NCI-H2196 (cell line): ENCODE measurements at regions not wholly inside any gene's neighbourhood (a gene's known extent, or its start where the extent isn't known, plus 50 kb on each side); places are given as distances from the start of the nearest gene placed in this dataset.

Source experiments
- DNase-seq: peaks from one replicate; lab custom pipeline; 2025; ENCODE audit not compliant: unreplicated experiment; lab: John Stamatoyannopoulos, UW

DNA sequence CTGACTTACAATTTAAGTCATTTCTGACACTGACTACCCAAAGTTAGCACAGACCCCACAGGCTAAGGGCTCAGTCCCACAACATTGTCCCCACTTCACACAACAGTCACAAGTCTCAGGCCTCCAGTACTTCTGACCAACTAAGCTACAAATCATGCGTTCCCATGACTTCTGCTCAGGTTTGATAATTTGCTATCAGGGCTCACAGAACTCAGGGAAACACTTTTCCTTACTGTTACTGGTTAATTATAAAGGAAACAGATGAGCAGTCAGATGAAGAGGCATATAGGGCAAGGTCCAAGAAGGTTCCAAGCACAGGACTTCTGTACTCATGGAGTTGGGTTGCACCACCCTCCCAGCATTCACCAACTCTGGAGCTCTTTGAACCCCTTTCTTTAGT lies 151.2 kb upstream of the TNR start:
- DNase-seq, result no peak

DNA sequence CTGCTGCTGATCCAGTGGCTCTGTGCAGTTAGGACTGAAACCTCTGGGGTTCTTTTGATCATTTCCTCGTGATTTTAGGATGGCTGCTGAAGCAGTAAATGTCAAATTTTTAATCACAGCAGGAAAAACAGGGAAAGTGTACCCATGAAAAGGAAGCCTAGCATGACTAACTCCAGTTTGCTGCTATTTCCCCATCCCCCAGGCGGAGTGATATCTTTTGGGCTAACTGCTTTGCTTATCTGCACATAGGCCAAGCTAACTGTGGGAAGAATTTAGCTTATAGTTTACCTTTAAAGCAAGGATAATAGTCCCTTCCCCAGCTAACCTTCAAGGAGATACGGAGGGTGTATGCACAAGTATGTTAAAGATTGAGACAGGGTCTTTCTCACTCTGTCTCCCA lies 149.8 kb upstream of the TNR start:
- no peak for DNase-seq

DNA sequence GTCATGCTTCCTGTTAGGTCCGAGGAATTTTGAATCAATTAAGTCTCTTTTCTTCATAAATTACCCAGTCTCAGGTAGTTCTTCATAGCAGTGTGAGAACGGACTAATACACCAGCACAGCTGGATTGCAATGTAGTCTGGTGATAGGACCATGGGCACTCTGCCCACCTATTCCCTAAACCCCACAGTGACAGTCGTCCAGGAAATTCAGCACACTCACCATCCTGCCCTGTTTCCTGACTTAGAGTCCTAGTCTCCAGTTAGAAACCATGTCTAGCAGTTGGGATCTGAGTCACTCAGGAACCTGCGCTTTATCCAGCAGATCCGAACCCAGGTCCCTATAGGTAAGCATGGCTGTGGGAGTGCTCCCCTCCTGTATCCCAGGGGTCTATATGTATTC lies 149.3 kb upstream of the TNR start:
- no peak for DNase-seq

DNA sequence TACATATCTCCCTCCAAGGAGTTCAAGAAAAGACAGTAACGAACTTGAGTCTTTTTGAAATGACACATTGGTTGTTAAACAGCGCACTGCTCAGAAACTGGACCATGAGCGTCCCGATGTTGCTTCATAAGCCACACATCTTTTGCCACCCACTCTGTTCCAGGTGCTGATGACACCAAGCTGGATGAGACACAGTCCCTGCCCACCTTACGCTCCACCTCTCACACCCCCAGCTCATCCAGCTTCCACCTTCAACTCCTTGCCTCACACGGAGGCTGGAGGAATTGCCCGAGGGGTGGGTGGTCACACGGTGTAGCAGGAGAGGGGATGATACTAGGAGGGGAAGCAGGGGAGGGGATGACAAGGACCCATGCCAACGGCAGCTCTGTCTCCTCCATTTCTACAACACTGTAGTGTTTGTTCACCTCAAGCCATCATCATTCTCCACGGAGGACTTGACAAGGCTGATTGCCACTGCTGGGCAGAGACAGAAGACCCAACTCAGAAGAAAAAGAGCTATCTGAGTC lies 148.5 kb upstream of the TNR start:
- DNase-seq, result no peak

GRCh38 chr1:175890958-175891357 lies 147.6 kb upstream of the TNR start:
- no peak for DNase-seq

- no peak for DNase-seq
Observed at GRCh38 chr1:175889848-175890247, 146.5 kb upstream of the TNR start.

- no peak for DNase-seq
Observed at GRCh38 chr1:175888996-175889395, 145.6 kb upstream of the TNR start.

GRCh38 chr1:175887981-175888428 lies 144.6 kb upstream of the TNR start:
- peak; percentile 35 for DNase-seq

GRCh38 chr1:175887521-175887920 lies 144.1 kb upstream of the TNR start:
- DNase-seq, result no peak

DNA sequence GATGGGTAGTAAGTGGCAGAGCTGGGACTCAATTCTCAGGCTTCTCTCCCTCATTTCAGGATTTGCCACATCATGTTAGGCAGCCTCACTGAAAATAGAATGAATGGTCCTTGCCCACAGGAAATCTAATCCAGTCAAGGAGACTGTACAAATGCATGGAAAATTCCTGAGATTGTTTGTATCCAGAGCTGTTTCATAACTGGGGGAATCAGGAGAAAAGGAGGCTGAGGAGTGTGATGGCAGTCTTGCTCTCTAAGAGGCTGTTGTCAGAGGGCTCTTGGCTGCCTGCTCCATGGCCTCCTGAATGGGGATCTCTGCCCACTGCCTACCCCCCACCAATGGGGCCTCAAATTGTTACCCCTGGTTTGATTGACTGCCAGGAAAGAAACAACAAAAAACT lies 141.9 kb upstream of the TNR start:
- DNase-seq, result no peak

DNA sequence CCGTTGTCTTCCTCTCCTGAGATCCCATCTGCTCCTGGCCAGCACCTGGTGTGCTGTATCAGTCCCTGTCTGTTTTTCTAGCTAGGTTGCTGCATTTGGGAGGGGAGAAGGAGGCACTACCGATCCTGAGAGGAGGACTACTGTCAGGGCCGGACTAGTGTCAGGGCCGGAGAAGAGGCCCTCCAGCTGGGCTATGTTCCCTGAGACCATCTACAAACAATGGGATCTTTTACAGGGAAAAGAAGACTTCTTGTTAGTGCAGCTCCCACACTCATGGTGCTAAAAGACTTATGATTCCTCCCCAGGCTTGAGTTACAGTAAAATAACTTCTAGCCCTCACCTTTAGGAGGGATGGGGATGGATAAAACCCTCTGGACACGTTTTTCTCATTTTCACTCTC lies 141.0 kb upstream of the TNR start:
- no peak for DNase-seq

- DNase-seq, result no peak
Observed at GRCh38 chr1:175882192-175882591, 138.8 kb upstream of the TNR start.

DNA sequence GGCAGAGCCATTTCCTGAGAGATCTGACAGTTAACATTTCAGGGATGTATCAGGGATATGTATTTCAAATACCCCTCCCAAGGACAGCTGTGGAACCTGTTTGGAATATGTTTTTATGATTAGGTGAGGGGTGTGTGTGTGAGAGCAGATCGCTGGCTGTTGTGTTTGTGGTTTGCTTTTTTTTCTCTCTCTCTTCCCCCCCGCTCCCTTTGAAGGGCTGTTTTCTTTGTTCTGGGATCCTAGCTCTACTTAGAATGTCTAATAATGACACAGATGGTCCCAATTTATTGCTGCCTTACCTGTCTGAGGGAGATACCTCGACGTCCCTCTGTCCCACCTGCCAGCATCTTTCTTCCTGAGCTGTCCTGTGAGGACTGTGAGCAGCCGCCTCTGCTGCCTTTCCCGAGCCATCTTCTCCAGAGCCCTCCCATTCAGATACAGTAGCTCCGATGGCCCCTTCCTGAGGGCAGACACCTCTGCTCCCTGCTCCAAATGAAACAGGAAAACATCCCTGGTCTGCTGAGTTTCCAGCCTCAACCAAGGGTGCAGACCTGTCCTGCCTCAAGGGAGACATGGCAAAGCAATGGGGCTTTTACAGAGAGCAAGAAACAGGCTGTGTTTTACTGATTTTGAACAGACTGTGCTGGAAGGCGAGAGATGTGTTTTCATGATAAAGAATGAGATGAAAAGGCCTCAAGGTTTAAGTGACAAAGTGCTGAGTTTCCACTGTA lies 138.0 kb upstream of the TNR start:
- DNase-seq, result no peak

DNA sequence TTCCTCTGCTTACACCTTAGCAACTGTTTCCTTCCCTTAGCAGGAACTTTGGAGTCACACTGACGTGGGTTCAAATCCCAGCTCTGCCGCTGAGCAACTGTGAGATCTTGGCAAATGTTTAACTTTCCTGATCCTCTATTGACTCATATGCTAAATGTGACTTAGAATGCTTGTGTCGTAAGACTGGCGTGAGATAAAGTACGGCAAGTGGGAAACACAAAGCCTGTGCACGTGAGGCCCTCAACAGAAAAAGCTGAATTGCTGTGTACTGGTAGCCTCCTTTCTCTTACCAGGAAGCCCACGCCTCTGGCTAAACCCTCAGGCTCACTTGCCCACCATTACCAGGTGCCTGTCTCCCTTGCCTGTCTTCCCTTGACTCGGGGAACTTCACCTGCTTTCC lies 135.4 kb upstream of the TNR start:
- no peak for DNase-seq

DNA sequence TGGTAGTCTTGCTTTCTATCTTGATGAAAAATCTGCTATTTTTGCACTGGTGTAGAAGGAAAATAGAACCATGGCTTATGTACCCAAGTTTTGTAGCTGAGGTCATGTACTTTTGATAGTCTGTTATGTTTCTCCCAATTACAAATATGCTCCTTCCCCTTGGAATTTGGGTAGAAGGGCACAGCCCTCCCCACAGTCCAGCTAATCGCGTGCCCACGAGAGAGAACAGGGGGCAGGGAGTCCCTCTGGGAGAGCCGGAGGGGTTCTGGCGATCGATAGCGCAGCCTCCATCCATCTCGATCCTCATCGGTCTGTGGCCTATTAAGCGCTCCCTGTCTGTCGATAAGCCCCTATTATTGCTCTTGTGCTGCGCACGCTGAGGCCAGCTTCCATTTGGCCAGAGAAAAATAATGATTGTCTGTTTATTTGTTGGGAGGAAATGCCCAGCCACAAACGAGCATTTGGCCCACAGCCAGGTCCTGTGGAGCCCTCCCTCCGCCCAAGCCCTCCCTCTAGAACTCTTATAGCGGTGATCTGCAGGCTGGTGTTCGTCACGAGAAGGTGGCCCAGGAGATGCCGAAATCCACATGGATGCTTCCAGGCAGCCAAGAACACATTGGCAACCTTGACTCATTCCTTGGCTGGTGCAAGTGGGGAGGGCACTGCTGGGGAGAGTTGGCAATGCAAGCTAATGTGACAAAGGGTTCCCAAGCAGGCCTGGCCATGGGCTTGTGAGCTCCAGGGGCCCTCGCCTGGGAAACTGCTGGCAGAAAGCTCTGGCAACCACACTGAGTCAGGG lies 134.7 kb upstream of the TNR start:
- DNase-seq, result no peak

DNA sequence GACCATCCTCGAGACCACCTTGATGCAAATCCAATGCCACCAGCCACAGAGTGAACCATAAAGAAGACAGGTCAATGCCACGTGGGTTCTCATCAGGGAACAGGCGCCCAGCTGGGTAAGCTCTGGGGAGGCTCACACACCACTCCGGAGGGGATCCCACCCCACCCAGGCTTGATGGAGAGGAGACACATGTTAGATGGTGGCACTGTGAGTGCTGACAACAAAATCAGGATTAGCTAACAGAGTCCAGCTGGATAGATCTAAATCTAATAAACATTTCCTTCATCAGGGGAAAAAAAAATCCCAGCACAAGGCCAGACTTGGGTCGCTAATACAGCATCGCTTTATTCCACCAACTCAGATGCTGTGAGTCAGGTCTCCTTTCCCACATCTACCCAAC lies 132.2 kb upstream of the TNR start:
- no peak for DNase-seq

DNA sequence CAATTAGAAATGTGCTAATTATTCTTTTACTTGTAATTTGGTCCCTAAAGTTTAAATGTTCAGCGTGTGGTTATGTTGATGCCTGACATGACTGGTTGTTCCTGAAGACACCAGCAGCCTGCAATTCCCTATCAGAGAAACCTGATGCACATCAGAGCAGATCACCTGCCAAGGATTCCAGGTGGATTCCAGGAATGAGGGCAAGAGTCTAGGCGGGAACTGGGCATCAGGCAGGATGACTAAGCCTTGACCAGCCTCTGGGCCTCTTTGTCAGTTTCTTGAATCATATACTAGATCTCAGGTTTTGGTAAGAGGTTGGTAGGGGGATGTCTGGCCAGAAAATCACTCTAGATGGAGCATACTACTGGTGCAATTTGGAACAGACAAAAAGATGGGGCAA lies 130.7 kb upstream of the TNR start:
- DNase-seq, result no peak

DNA sequence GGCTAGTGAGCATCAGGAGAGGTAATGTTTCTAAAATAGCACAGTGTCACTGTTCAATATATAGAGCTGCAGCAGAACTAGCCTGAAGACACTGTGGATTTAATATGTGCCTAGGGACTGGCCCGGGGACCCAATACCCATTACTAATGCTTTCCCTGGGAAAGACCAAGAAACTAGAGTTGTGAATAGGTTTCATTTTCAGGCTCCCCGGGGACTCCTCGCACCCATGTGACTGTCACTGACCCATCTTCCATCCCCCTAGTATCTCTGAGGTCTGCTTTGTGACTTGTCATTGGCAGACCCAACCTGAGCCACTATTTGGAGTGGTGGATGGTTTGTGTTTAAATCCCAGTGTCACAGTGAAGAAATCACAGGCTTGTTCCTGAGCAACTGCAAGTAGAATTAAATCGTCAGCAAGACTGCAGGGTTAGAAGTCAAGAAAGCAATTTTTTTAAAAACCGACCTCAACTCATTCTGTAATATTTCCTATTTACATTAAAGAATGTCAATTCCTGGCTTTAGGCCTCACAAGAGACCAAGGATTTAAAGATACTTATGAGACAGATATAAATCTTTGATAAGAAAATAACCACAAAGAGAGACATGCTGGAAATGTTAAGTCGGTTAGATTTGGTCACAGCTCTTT lies 130.0 kb upstream of the TNR start:
- no peak for DNase-seq

DNA sequence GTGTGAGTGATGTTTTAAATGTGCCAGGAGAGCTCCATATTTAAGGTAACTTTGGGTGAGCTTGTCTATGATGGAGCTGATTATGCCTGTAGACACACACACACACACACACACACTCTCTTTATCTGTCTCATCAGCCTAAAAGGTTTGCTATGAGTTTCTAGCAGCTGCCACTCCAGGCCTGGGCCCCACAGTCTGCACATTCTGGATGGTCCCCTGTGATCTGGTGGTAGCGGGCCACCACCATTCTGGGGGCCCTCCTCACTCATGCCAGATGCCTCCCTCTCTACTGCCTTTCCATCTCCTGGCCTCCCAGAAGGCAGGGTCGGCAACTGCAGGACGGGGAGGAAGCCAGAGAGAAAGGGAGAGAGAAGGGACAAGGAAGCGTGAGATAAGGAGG lies 129.2 kb upstream of the TNR start:
- DNase-seq, result no peak

DNA sequence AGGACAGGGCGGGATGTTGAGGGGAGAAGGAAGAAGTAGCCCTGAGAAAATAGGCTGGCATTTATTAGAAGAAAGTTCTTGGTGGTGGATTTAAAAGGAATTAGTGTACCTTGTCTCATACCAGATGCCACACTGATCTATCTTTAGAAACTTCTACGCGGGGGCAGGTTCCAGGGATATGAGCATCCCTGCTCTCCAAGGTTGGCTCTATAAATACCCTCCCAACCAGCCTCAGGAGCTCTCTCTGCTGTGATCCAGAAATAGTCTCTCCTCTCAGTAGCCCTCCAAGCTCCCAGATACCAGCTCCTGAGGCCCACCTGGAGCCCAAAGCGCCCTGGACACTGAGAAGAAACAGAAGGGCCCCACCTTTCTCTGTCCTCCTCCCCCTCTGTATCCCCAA lies 128.3 kb upstream of the TNR start:
- DNase-seq, result no peak

DNA sequence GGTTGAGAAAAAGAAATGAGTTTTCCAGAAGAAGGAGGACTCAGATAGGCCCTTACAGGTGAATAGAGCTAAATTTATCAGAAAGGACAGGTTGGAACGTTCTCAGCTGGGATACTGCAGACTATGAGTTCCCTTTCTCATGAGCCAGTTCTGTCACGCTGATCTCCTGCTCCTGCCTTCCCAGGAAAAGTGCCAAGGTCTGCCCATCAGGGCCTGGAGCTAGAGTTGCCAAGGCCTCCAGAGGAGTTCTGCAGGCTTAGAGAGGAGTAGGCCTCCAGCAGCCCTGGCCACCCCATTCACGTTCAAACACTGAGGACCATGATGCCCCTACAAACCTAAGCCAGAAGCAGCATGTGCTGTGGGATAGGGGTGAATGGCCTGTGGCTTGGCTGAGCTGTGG lies 126.8 kb upstream of the TNR start:
- DNase-seq, result no peak

GRCh38 chr1:175866776-175867175 lies 123.4 kb upstream of the TNR start:
- DNase-seq, result no peak
